Liver (tissue), 7 donors: ENCODE measurements at regions not wholly inside any gene's neighbourhood (a gene's known extent, or its start where the extent isn't known, plus 50 kb on each side); places are given as distances from the start of the nearest gene placed in this dataset.

Experiments
- DNase-seq: peaks from one replicate; pipeline ENCODE4 v3.0.0-alpha.2; 2017; ENCODE audit warnings: low spot score
- H3K27ac ChIP-seq, 2 donors: one replicate each; pipeline ENCODE4 v1.7.0; 2013; ENCODE audit warnings: inconsistent platforms in 2 of 2, low read length in 2 of 2, control low read depth in 1 of 2, low read depth in 1 of 2, mild to moderate bottlenecking in 1 of 2
- H3K27me3 ChIP-seq, 4 donors: one replicate each; pipeline versions ENCODE4 v1.6.1 to v1.7.0; 2013; ENCODE audit warnings: low read length in 3 of 4, inconsistent platforms in 1 of 4, mild to moderate bottlenecking in 1 of 4, moderate library complexity in 1 of 4; ENCODE audit not compliant: control insufficient read depth in 4 of 4, insufficient read depth in 4 of 4
- H3K36me3 ChIP-seq, 4 donors: one replicate each; pipeline versions ENCODE4 v1.6.1 to v1.7.0; 2013; ENCODE audit warnings: low read length in 3 of 4, mild to moderate bottlenecking in 3 of 4, low read depth in 1 of 4, moderate library complexity in 1 of 4; ENCODE audit not compliant: control insufficient read depth in 4 of 4, insufficient read depth in 3 of 4
- H3K4me1 ChIP-seq, 4 donors: one replicate each; pipeline versions ENCODE4 v1.6.1 to v1.7.0; 2013; ENCODE audit warnings: low read length in 3 of 4, mild to moderate bottlenecking in 3 of 4, moderate library complexity in 1 of 4; ENCODE audit not compliant: control insufficient read depth in 4 of 4, insufficient read depth in 4 of 4
- H3K4me3 ChIP-seq, 3 donors: one replicate each; pipeline versions ENCODE4 v1.6.1 to v1.7.0; 2013; ENCODE audit warnings: low read length in 3 of 3, control low read depth in 1 of 3, low read depth in 1 of 3, mild to moderate bottlenecking in 1 of 3
- H3K9ac ChIP-seq, 2 donors: one replicate each; pipeline ENCODE4 v1.7.0; 2013; ENCODE audit warnings: low read length in 2 of 2, mild to moderate bottlenecking in 2 of 2, moderate library complexity in 2 of 2, control low read depth in 1 of 2, low read depth in 1 of 2
- H3K9me3 ChIP-seq, 4 donors: one replicate each; pipeline versions ENCODE4 v1.6.1 to v1.7.0; 2013; ENCODE audit warnings: low read length in 3 of 4; ENCODE audit not compliant: control insufficient read depth in 4 of 4
- FOXA2 ChIP-seq: IDR thresholded peaks from 2 replicates; pipeline ENCODE4 v1.6.1; 2016; ENCODE audit warnings: antibody characterized with exemption
- GABPA ChIP-seq, 2 donors: IDR thresholded peaks in 1 of 2; conservative IDR thresholded peaks in 1 of 2; 2 replicates each; pipeline ENCODE4 v1.6.1; 2016; ENCODE audit warnings: antibody characterized with exemption in 2 of 2, mild to moderate bottlenecking in 1 of 2, moderate library complexity in 1 of 2
- HNF4A ChIP-seq, 2 donors: conservative IDR thresholded peaks; 2 replicates each; pipeline ENCODE4 v1.6.1; 2016; ENCODE audit warnings: antibody characterized with exemption in 2 of 2, mild to moderate bottlenecking in 2 of 2
- HNF4G ChIP-seq: IDR thresholded peaks from 2 replicates; pipeline ENCODE4 v1.6.1; 2016; ENCODE audit warnings: antibody characterized with exemption
- JUND ChIP-seq, 2 donors: IDR thresholded peaks; 2 replicates each; pipeline ENCODE4 v1.6.1; 2016; ENCODE audit warnings: antibody characterized with exemption in 2 of 2
- NR2F2 ChIP-seq: IDR thresholded peaks from 2 replicates; pipeline ENCODE4 v1.6.1; 2016; ENCODE audit warnings: antibody characterized with exemption
- RAD21 ChIP-seq, 2 donors: IDR thresholded peaks; 2 replicates each; pipeline ENCODE4 v1.6.1; 2016; ENCODE audit warnings: antibody characterized with exemption in 2 of 2, mild to moderate bottlenecking in 2 of 2
- RXRA ChIP-seq, 2 donors: IDR thresholded peaks; 2 replicates each; pipeline ENCODE4 v1.6.1; 2017 to 2018; ENCODE audit warnings: antibody characterized with exemption in 2 of 2, mild to moderate bottlenecking in 1 of 2
- SP1 ChIP-seq: IDR thresholded peaks from 2 replicates; pipeline ENCODE4 v1.6.1; 2018; ENCODE audit warnings: antibody characterized with exemption, mild to moderate bottlenecking
- TAF1 ChIP-seq: conservative IDR thresholded peaks from 2 replicates; pipeline ENCODE4 v1.6.1; 2016; ENCODE audit warnings: antibody characterized with exemption, mild to moderate bottlenecking
- YY1 ChIP-seq: IDR thresholded peaks from 2 replicates; pipeline ENCODE4 v1.6.1; 2016; ENCODE audit warnings: antibody characterized with exemption, mild to moderate bottlenecking
- WGBS: extraction: QIAGEN DNeasy Blood & Tissue Kit; methylation state at CpG from one replicate; pipeline ENCODE4 v1.1.7; 2013; 5-methylcytosine and 5-hydroxymethylcytosine counted together
- TF ChIP-seq, protein P1 (sequence below): IDR thresholded peaks from 2 replicates; pipeline ENCODE4 v1.6.1; 2016; ENCODE audit warnings: antibody characterized with exemption
- TF ChIP-seq, protein P2 (sequence below): IDR thresholded peaks from 2 replicates; pipeline ENCODE4 v1.6.1; 2016; ENCODE audit warnings: antibody characterized with exemption
- TF ChIP-seq, protein P3 (sequence below): IDR thresholded peaks from 2 replicates; pipeline ENCODE4 v1.6.1; 2016; ENCODE audit warnings: antibody characterized with exemption, mild to moderate bottlenecking
- donor health status: healthy.
- donor health status: healthy.
- donor health status: healthy.
- donor health status: healthy.

DNA sequence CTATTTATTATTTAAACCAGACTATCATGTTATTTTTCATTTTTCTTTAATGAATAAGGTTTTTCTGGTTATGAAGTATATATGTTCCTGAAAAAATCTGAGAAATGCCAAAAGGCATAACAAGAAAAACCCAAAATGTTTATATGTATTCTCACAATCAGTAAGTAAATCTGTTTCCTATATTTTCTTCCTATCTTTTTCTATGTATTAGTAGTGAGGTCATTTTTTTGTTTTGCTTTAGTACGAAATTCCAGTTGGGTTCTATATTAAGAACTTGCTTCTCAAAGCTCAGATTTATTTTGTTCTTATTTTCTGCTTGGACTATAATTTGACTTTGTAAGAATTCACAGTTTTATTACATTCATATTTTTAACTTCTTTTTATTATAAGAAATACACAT, 287.5 kb upstream of the NFE2L3 start:
- Histone ChIP-seq H3K27me3 (peaks cover 3 to 48% (median 18%) of the 10 kb centered on the region in 4 donors), H3K36me3 (no peaks in the 10 kb centered on the region), H3K9ac (no peak overlapping the region), H3K4me3 (no peak overlapping the region), H3K9me3 (peaks cover 0 to 16% (median 5%) of the 10 kb centered on the region in 4 donors), H3K4me1 (peaks cover 0 to 4% (median 0%) of the 10 kb centered on the region in 4 donors), H3K27ac (no peak overlapping the region)
- WGBS: 51% methylated on average over 1 of the region's 1 CpG
- no peak for TF ChIP-seq HNF4G
- TF ChIP-seq, protein P1, sequence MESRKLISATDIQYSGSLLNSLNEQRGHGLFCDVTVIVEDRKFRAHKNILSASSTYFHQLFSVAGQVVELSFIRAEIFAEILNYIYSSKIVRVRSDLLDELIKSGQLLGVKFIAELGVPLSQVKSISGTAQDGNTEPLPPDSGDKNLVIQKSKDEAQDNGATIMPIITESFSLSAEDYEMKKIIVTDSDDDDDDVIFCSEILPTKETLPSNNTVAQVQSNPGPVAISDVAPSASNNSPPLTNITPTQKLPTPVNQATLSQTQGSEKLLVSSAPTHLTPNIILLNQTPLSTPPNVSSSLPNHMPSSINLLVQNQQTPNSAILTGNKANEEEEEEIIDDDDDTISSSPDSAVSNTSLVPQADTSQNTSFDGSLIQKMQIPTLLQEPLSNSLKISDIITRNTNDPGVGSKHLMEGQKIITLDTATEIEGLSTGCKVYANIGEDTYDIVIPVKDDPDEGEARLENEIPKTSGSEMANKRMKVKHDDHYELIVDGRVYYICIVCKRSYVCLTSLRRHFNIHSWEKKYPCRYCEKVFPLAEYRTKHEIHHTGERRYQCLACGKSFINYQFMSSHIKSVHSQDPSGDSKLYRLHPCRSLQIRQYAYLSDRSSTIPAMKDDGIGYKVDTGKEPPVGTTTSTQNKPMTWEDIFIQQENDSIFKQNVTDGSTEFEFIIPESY: no peak
- TF ChIP-seq SP1: no peak
- no peak for TF ChIP-seq TAF1
- TF ChIP-seq RXRA (IDR thresholded peaks at IDR 0.05): no peak
- TF ChIP-seq, protein P2, sequence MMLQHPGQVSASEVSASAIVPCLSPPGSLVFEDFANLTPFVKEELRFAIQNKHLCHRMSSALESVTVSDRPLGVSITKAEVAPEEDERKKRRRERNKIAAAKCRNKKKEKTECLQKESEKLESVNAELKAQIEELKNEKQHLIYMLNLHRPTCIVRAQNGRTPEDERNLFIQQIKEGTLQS: no peak
- no peak for TF ChIP-seq FOXA2
- TF ChIP-seq NR2F2: no peak
- TF ChIP-seq HNF4A (conservative IDR thresholded peaks at IDR 0.05): no peak
- TF ChIP-seq, protein P3, sequence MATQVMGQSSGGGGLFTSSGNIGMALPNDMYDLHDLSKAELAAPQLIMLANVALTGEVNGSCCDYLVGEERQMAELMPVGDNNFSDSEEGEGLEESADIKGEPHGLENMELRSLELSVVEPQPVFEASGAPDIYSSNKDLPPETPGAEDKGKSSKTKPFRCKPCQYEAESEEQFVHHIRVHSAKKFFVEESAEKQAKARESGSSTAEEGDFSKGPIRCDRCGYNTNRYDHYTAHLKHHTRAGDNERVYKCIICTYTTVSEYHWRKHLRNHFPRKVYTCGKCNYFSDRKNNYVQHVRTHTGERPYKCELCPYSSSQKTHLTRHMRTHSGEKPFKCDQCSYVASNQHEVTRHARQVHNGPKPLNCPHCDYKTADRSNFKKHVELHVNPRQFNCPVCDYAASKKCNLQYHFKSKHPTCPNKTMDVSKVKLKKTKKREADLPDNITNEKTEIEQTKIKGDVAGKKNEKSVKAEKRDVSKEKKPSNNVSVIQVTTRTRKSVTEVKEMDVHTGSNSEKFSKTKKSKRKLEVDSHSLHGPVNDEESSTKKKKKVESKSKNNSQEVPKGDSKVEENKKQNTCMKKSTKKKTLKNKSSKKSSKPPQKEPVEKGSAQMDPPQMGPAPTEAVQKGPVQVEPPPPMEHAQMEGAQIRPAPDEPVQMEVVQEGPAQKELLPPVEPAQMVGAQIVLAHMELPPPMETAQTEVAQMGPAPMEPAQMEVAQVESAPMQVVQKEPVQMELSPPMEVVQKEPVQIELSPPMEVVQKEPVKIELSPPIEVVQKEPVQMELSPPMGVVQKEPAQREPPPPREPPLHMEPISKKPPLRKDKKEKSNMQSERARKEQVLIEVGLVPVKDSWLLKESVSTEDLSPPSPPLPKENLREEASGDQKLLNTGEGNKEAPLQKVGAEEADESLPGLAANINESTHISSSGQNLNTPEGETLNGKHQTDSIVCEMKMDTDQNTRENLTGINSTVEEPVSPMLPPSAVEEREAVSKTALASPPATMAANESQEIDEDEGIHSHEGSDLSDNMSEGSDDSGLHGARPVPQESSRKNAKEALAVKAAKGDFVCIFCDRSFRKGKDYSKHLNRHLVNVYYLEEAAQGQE: no peak
- no peak for TF ChIP-seq JUND (IDR thresholded peaks at IDR 0.05)
- TF ChIP-seq YY1: no peak
- DNase-seq: no peak

- TF ChIP-seq SP1 (no peak), HNF4A (conservative IDR thresholded peaks at IDR 0.05) (no peak), RAD21 (IDR thresholded peaks at IDR 0.05) (no peak), FOXA2 (no peak), YY1 (no peak), GABPA (IDR thresholded peaks at IDR 0.05 in 1 of 2, conservative IDR thresholded peaks at IDR 0.05 in 1 of 2) (no peak), TAF1 (no peak)
- TF ChIP-seq, protein P2: no peak
- TF ChIP-seq, protein P3: no peak
- Histone ChIP-seq H3K27ac (no peak overlapping the region), H3K9ac (no peak overlapping the region), H3K4me1 (peaks cover 0 to 4% (median 0%) of the 10 kb centered on the region in 4 donors), H3K4me3 (no peak overlapping the region), H3K9me3 (peaks cover 0 to 13% (median 5%) of the 10 kb centered on the region in 4 donors), H3K27me3 (peaks cover 3 to 42% (median 18%) of the 10 kb centered on the region in 4 donors), H3K36me3 (no peaks in the 10 kb centered on the region)
- DNase-seq: no peak
- 27% methylated on average over 3 of the region's 3 CpGs for WGBS
These were observed 286.9 kb upstream of the NFE2L3 start for GRCh38 chr7:25864943-25865751.
